GM19328 (cell line): ENCODE measurements at regions not wholly inside any gene's neighbourhood (a gene's known extent, or its start where the extent isn't known, plus 50 kb on each side); places are given as distances from the start of the nearest gene placed in this dataset.

Experiments
- ATAC-seq: cut with Tn5 transposase; IDR thresholded peaks from one replicate; pipeline ENCODE4 v1.9.1; 2021; ENCODE audit warnings: mild to moderate bottlenecking, moderate library complexity; ENCODE audit not compliant: unreplicated experiment

DNA sequence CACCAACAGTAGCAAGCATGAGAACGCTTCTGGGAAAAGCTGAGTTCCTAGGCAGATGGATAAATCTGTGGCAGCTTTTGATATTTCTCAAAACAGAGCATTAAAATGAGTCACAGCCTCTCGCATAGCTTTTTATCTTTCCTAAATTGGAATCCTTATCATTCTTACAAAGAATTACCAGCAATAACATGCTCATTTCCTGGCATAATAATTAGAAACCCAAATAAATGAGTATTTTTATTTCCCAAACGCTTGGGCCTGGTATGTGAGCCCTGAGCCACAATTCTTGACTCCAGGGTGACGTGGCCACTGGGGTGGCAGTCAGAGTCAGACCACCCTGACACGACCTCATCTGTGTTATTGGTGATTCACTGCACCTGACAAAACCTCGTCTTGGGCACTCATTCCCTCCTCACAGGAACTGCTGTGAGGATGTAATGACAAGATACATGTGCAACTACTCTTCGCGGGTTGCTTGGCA is 210.7 kb downstream of the ARL4C start:
- ATAC-seq: no peak

GRCh38 chr2:234285541-234285940 is 211.3 kb downstream of the ARL4C start:
- no peak for ATAC-seq

- no peak for ATAC-seq
Observed at GRCh38 chr2:234279637-234280036, 217.2 kb downstream of the ARL4C start.

GRCh38 chr2:234278556-234279255 is 218.2 kb downstream of the ARL4C start:
- no peak for ATAC-seq

- ATAC-seq: no peak
Observed at GRCh38 chr2:234275515-234275914, 221.4 kb downstream of the ARL4C start.

GRCh38 chr2:234273887-234274584 is 222.8 kb downstream of the ARL4C start:
- ATAC-seq: no peak

DNA sequence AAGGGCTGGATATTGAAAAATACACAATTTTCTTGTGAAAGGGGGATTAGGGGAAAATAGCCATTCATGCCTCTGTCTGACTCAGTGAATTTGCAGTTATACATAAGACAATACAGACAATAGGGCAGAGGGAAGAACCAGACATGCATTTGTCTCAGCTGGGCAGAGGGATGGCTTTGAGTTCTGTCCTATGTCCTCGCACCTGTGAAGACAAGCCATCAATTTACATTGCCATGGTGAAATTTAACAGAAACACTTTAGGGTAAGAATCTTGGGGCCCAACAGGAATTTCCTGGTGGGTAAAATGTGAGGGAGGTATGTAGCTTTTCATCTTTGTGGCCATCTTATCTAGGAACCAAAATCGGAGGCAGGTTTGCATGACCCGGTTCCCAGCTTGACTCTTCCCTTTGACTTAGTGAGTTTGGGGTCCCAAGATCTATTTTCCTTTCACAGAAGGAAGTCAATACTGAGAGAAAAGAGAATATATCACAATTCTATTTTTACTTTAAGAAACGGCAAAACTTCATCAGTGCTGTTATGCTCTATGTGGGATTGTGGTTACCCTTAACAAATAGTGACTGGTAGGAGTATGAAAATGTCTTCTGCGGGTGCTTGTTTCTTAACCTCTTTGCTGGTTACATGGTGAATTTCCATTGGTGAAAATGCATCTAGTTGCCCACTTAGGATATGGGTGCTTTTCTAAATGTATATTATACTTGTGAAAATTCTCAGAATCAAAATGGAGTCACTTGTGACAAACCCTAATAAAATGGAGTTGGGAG is 221.8 kb downstream of the SPP2 start:
- no peak for ATAC-seq

- ATAC-seq: no peak
Observed at GRCh38 chr2:234271338-234271737, 220.8 kb downstream of the SPP2 start.

- ATAC-seq: no peak
Observed at GRCh38 chr2:234269769-234270204, 219.3 kb downstream of the SPP2 start.

DNA sequence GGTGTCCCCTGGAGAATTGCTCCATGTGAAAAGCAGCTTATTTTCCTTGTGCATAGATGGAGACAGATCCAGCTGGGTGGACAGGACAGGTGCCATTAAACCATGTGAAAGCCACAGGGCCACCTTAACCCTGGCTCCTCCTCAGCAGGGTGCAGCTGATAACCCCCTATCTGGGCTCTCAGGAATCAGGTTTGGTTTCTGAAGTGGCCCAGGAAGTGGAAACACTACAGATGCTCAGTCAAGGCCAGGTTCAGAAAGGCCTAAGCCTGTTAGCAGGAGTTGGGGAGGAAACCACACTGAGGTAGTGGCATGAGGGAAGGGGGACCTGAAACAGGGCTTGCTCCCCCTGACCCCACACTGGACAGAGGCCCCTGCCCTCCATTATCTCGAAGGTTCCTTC is 217.0 kb downstream of the SPP2 start:
- ATAC-seq: no peak

- ATAC-seq: no peak
Observed at GRCh38 chr2:234266952-234267351, 216.4 kb downstream of the SPP2 start.

GRCh38 chr2:234265206-234265605 is 214.7 kb downstream of the SPP2 start:
- no peak for ATAC-seq

DNA sequence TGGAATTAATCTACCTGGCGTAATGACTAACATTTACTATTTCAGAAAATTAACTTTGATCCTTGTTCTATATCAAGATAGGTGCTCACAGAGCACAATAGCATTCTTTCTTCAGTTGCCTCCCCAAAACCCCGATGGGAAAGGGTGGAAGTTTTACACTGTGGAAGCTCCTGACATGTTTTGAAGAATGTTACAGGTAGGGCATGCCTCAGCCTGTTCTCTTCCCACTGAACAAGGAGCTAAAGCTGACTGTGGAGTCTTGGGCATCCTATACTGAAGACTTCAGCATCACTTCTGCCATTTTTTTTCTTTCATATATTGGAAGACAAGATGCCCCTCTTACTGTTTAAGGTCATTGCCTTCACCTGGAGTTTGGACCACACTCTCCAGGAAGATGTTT is 211.2 kb downstream of the SPP2 start:
- ATAC-seq: no peak

DNA sequence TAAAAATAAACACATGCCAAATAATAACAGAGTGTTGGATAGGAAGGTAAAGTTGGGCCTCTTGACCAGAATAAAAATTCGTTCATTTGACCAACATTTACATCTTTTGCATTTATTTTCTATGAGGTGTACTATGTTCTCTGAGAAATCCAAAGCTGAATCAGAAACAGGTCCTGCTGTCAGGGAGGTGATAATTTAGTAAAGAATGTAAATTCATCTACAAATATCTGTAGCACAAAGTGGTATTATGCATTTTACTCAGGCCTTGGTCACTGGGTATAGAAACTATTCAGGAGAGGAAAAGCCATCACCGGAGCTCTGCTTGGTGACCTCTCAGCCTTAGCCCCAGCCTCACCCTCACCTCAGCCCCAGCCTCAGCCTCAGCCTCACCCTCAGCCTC is 208.9 kb downstream of the SPP2 start:
- no peak for ATAC-seq

- no peak for ATAC-seq
Observed at GRCh38 chr2:234258562-234259141, 208.2 kb downstream of the SPP2 start.

DNA sequence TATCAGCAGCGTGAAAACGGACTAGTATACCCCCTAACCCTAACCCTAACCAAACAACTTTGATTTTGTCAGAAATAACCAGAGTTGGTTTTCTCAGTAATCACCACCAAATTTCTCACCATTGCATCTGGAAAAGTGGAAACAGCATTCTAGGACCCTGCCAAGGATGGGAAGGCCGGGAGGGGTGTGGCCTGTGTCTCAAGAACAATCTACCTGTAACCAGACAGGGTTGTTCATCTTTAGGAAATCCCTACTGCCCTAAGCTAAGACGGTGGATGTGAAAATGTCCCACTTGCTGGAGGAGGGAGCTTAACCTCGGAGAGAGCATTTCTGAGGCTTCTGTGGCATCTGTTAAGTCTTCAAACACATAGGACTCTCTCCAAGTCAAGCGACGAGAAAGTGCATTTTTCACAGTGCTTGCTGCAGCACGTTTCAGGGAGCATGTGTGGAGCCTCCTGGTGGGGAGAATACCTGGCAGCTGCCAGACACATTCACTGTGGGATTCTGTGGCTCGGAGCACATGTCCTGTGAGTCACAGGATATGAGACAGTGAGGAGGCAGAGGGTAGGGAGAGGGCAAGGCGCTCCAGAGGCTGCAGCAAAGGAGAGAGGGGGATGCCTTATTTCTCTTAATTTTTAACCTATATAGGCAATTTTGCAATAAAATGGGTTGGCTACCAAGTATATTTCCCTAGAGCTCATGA is 207.5 kb downstream of the SPP2 start:
- ATAC-seq: no peak

DNA sequence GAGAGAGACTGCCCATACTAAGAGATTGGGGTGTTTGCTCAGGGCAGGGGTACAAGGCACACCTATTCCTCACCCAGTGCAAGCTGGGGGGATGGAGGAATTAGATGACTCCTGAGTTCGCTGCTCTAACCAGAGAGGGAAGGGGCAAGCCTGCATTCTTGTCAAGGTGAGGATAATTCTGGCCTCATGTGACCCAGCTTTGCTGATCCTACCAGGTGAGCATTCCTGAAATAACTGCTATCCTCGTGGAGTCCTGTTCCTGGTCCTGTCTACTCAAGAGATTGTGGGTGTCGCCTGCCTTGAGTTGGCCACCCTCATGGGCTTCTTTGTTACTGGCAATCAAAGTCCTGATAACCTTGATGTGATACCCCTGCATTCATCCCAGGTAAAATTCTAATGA is 206.0 kb downstream of the SPP2 start:
- ATAC-seq: no peak

- no peak for ATAC-seq
Observed at GRCh38 chr2:234254783-234255521, 204.4 kb downstream of the SPP2 start.

DNA sequence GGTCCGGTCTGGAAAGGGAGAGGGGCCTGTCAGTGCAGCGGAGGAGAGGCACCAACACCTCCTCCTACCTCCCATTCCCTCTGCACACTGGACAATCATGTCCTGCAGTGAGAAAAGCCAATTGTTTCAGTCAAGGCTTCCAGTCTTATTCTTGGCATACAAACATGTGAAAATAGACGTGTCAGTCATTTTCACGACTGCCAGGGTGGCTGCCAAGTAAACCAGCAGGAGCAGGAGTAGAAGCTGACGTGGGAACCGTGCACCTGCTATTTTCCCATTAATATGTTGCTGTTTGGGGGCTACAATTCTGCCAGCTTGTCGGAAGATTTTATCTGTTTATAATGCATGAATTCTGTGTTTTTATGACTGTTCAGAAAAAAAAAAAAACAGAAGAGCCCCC is 202.3 kb downstream of the SPP2 start:
- ATAC-seq: no peak
